ENCODE measurements at regions not wholly inside any gene's neighbourhood (a gene's known extent, or its start where the extent isn't known, plus 50 kb on each side); places are given as distances from the start of the nearest gene placed in this dataset.

- H3K36me3 ChIP-seq, result no peaks in the 10 kb centered on the region
- ATAC-seq (no peak), DNase-seq (no peak)
- peaks cover 0 to 12% (median 9%) of the 10 kb centered on the region in 12 donors for H3K4me1 ChIP-seq
- no peak for TF ChIP-seq POLR2A (IDR thresholded peaks at IDR 0.05)
- no peak for TF ChIP-seq CTCF (IDR thresholded peaks at IDR 0.05)
- intact Hi-C loops (cut with DNase I), result no loop called here
- H3K27me3 ChIP-seq, result peaks cover 14 to 63% (median 34%) of the 10 kb centered on the region in 9 donors
- WGBS, 4 donors, result 90 to 93% (median 91%) methylated on average over 2 of the region's 2 CpGs
- H3K27ac ChIP-seq, result no peak overlapping the region
- H3K4me3 ChIP-seq, result no peak overlapping the region
- no peaks in the 10 kb centered on the region for H3K9me3 ChIP-seq
Measured at GRCh38 chr15:96404560-96404959, 74.1 kb downstream of the NR2F2 start.

DNA sequence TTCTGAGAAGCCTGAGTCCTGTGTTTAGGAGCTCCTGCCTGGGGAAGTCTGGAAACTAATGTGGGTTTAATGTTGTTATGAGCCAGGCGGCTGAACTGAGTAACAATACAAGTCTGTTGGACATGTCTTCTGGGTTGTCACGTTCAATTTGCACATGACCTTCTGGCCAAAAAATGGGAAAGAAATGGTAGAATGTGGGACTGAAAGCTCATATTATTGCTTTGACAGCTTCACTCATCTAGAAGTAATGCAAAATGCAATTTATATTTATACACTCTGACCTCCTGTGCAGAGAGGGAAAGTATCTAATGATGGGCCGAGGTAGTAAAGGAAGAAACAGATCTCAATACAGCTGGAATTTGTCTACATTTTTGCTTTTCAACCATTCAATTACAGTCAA lies 75.8 kb downstream of the NR2F2 start:
- DNase-seq, result no peak
- Histone ChIP-seq H3K27ac (no peak overlapping the region), H3K4me1 (peaks cover 0 to 19% (median 14%) of the 10 kb centered on the region in 12 donors), H3K9me3 (no peaks in the 10 kb centered on the region), H3K4me3 (no peak overlapping the region), H3K27me3 (peaks cover 25 to 75% (median 51%) of the 10 kb centered on the region in 9 donors), H3K36me3 (no peaks in the 10 kb centered on the region)
- TF ChIP-seq POLR2A (IDR thresholded peaks at IDR 0.05) (no peak), CTCF (IDR thresholded peaks at IDR 0.05) (no peak)
- ATAC-seq, result no peak
- 88 to 94% (median 91%) methylated on average over 3 of the region's 3 CpGs for WGBS, 4 donors
- intact Hi-C loops (cut with DNase I), result no loop called here

GRCh38 chr15:96406701-96407100 lies 76.2 kb downstream of the NR2F2 start:
- Histone ChIP-seq H3K27me3 (peaks cover 25 to 78% (median 55%) of the 10 kb centered on the region in 9 donors), H3K9me3 (no peaks in the 10 kb centered on the region), H3K36me3 (no peaks in the 10 kb centered on the region), H3K4me3 (no peak overlapping the region), H3K4me1 (peaks cover 0 to 19% (median 14%) of the 10 kb centered on the region in 12 donors), H3K27ac (no peak overlapping the region)
- ATAC-seq, result no peak
- intact Hi-C loops (cut with DNase I), result no loop called here
- DNase-seq, result no peak
- WGBS, 4 donors, result 70 to 82% (median 79%) methylated on average over 7 of the region's 7 CpGs
- TF ChIP-seq CTCF (IDR thresholded peaks at IDR 0.05) (no peak), POLR2A (IDR thresholded peaks at IDR 0.05) (no peak)

- Histone ChIP-seq H3K27ac (no peak overlapping the region), H3K27me3 (peaks cover 28 to 86% (median 63%) of the 10 kb centered on the region in 9 donors), H3K4me3 (no peak overlapping the region), H3K4me1 (peaks cover 0 to 19% (median 14%) of the 10 kb centered on the region in 12 donors), H3K36me3 (no peaks in the 10 kb centered on the region), H3K9me3 (no peaks in the 10 kb centered on the region)
- DNase-seq (no peak), ATAC-seq (no peak)
- WGBS, 4 donors, result 51 to 73% (median 67%) methylated on average over 2 of the region's 2 CpGs
- TF ChIP-seq POLR2A (IDR thresholded peaks at IDR 0.05) (no peak), CTCF (IDR thresholded peaks at IDR 0.05) (no peak)
- intact Hi-C loops (cut with DNase I), result no loop called here
Measured at GRCh38 chr15:96407482-96407881, 77.0 kb downstream of the NR2F2 start.

All from heart left ventricle (tissue), 16 donors.